Ascending aorta (tissue), 2 donors: ENCODE measurements at regions not wholly inside any gene's neighbourhood (a gene's known extent, or its start where the extent isn't known, plus 50 kb on each side); places are given as distances from the start of the nearest gene placed in this dataset.

ENCODE experiments used
- DNase-seq, 2 donors: peaks; one replicate each; pipeline ENCODE4 v3.0.0-alpha.2; 2019; ENCODE audit warnings: low spot score in 2 of 2
- H3K27ac ChIP-seq, 2 donors: fragments of 200-600 bp; sonication (generic); one replicate each; pipeline ENCODE4 v1.5.1; 2016 to 2017; ENCODE audit warnings: mild to moderate bottlenecking in 1 of 2
- H3K27me3 ChIP-seq: fragments of 200-600 bp; sonication (generic); one replicate; pipeline ENCODE4 v1.5.1; 2017
- H3K36me3 ChIP-seq, 2 donors: fragments of 200-600 bp; sonication (generic); one replicate each; pipeline ENCODE4 v1.5.1; 2016
- H3K4me1 ChIP-seq, 2 donors: fragments of 200-600 bp; sonication (generic); one replicate each; pipeline ENCODE4 v1.5.1; 2016 to 2017; ENCODE audit warnings: mild to moderate bottlenecking in 1 of 2
- H3K4me3 ChIP-seq, 2 donors: fragments of 200-600 bp; sonication (generic); one replicate each; pipeline ENCODE4 v1.5.1; 2016 to 2017; ENCODE audit warnings: mild to moderate bottlenecking in 1 of 2
- H3K9me3 ChIP-seq, 2 donors: fragments of 200-600 bp; sonication (generic); one replicate each; pipeline ENCODE4 v1.5.1; 2016
- intact Hi-C: fragments of 100-400 bp; cut with DNase I; formaldehyde crosslinking; loops from one replicate; pipeline ENCODE4 v1.15.1; 2023
- TF ChIP-seq, protein P1 (sequence below), 3 experiments: fragments of 200-600 bp in 2 of 3; fragments of 450-650 bp in 1 of 3; sonication (generic) in 2 of 3; IDR thresholded peaks; one replicate each; pipeline ENCODE4 v1.5.1; 2016 to 2019; ENCODE audit warnings: antibody characterized with exemption in 3 of 3, mild to moderate bottlenecking in 1 of 3, moderate library complexity in 1 of 3

- no peak for DNase-seq
- H3K9me3 ChIP-seq: no peaks in the 10 kb centered on the region
- TF ChIP-seq, protein P1, sequence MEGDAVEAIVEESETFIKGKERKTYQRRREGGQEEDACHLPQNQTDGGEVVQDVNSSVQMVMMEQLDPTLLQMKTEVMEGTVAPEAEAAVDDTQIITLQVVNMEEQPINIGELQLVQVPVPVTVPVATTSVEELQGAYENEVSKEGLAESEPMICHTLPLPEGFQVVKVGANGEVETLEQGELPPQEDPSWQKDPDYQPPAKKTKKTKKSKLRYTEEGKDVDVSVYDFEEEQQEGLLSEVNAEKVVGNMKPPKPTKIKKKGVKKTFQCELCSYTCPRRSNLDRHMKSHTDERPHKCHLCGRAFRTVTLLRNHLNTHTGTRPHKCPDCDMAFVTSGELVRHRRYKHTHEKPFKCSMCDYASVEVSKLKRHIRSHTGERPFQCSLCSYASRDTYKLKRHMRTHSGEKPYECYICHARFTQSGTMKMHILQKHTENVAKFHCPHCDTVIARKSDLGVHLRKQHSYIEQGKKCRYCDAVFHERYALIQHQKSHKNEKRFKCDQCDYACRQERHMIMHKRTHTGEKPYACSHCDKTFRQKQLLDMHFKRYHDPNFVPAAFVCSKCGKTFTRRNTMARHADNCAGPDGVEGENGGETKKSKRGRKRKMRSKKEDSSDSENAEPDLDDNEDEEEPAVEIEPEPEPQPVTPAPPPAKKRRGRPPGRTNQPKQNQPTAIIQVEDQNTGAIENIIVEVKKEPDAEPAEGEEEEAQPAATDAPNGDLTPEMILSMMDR (IDR thresholded peaks at IDR 0.05): no peak
- no peaks in the 10 kb centered on the region for H3K27me3 ChIP-seq
- no peak overlapping the region for H3K4me3 ChIP-seq
- intact Hi-C loops: no loop called here
- no peaks in the 10 kb centered on the region for H3K36me3 ChIP-seq
- H3K27ac ChIP-seq: no peak overlapping the region
- H3K4me1 ChIP-seq: no peaks in the 10 kb centered on the region
These were observed 121.4 kb upstream of the LY86 start for GRCh38 chr6:6466967-6467761.

GRCh38 chr6:6469074-6469473, 119.4 kb upstream of the LY86 start:
- H3K36me3 ChIP-seq: no peaks in the 10 kb centered on the region
- no peaks in the 10 kb centered on the region for H3K9me3 ChIP-seq
- no peak overlapping the region for H3K4me3 ChIP-seq
- H3K27ac ChIP-seq: no peak overlapping the region
- TF ChIP-seq, protein P1 (IDR thresholded peaks at IDR 0.05): no peak
- no peak for DNase-seq
- no peaks in the 10 kb centered on the region for H3K27me3 ChIP-seq
- H3K4me1 ChIP-seq: no peaks in the 10 kb centered on the region
- intact Hi-C loops: no loop called here

- Histone ChIP-seq H3K4me3 (no peak overlapping the region), H3K4me1 (no peaks in the 10 kb centered on the region), H3K27ac (no peak overlapping the region), H3K9me3 (no peaks in the 10 kb centered on the region), H3K36me3 (no peaks in the 10 kb centered on the region), H3K27me3 (no peaks in the 10 kb centered on the region)
- TF ChIP-seq, protein P1 (IDR thresholded peaks at IDR 0.05): no peak
- intact Hi-C loops: no loop called here
- no peak for DNase-seq
These were observed 118.4 kb upstream of the LY86 start for GRCh38 chr6:6470123-6470522.

DNA sequence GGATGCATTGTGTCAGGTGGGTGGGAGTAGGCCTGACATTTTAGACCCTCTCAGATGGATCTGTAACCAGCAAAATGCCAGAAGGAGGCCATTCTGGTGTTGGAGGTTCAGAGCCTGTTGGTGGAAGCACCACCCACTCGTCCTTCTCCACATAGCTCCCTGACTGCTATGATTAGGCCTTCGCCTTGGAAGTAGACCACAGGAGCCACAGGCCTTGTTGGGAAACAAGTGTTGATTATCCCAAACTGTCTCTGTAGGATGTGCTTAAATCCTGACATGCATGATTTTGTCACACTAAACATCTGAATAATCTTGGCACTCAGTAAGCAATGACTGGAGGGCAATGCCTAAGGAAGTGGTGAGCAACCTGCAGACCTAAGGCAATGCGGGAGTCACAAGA, 117.2 kb upstream of the LY86 start:
- Histone ChIP-seq H3K4me1 (no peaks in the 10 kb centered on the region), H3K27ac (no peak overlapping the region), H3K4me3 (no peak overlapping the region), H3K36me3 (no peaks in the 10 kb centered on the region), H3K27me3 (no peaks in the 10 kb centered on the region), H3K9me3 (no peaks in the 10 kb centered on the region)
- intact Hi-C loops: no loop called here
- TF ChIP-seq, protein P1 (IDR thresholded peaks at IDR 0.05): no peak
- DNase-seq: no peak

- H3K36me3 ChIP-seq: no peaks in the 10 kb centered on the region
- TF ChIP-seq, protein P1 (IDR thresholded peaks at IDR 0.05): no peak
- H3K9me3 ChIP-seq: no peaks in the 10 kb centered on the region
- no peak overlapping the region for H3K4me3 ChIP-seq
- no peaks in the 10 kb centered on the region for H3K27me3 ChIP-seq
- intact Hi-C loops: no loop called here
- no peaks in the 10 kb centered on the region for H3K4me1 ChIP-seq
- no peak for DNase-seq
- H3K27ac ChIP-seq: no peak overlapping the region
These were observed 114.2 kb upstream of the LY86 start for GRCh38 chr6:6474170-6474920.
